ENCODE measurements at regions not wholly inside any gene's neighbourhood (a gene's known extent, or its start where the extent isn't known, plus 50 kb on each side); places are given as distances from the start of the nearest gene placed in this dataset.

DNA sequence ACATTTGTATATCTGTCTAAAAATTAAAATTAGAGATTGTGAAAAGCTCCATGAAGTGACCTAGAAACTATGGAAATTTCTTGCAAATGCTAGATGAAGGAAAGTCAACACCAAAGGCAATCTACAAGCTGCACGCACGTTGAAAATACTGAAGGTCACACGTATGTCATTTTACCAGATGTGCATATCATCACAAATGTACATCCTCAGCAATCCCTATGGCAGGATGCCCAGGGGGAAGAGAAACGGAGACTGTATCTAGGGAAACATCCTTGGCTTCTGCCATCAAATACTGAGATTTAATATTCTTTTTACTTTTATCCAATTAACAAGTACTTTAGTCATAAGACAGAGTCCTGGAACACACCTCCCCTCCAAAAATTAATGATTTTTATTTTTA lies 672.0 kb downstream of the RNF144B start:
- TF ChIP-seq CTCF (conservative IDR thresholded peaks at IDR 0.05; ENCODE audit: low read depth, low read length) (no peak), RCOR1 (IDR thresholded peaks at IDR 0.05; ENCODE audit: insufficient replicate concordance, low read length) (no peak), FOS (IDR thresholded peaks at IDR 0.05; ENCODE audit: low read depth, low read length) (no peak), POLR2A (IDR thresholded peaks at IDR 0.05; ENCODE audit: low read depth, low read length) (no peak), CEBPB (IDR thresholded peaks at IDR 0.05; ENCODE audit: low read depth, low read length) (no peak), CHD1 (IDR thresholded peaks at IDR 0.05; ENCODE audit: low read depth, low read length) (no peak), MAZ (IDR thresholded peaks at IDR 0.05; ENCODE audit: borderline replicate concordance, low read depth, low read length) (no peak), MAFK (IDR thresholded peaks at IDR 0.05; ENCODE audit: low read depth, low read length) (no peak), NFE2L2 (IDR thresholded peaks at IDR 0.05; ENCODE audit: low read depth, low read length) (no peak), USF2 (IDR thresholded peaks at IDR 0.05; ENCODE audit: low read depth, low read length) (no peak), BHLHE40 (IDR thresholded peaks at IDR 0.05; ENCODE audit: low read depth, low read length) (no peak)

Data from IMR-90 (cell line).